ENCODE measurements at regions not wholly inside any gene's neighbourhood (a gene's known extent, or its start where the extent isn't known, plus 50 kb on each side); places are given as distances from the start of the nearest gene placed in this dataset.

GRCh38 chr18:66727991-66728390, 124.1 kb upstream of the CDH19 start:
- Histone ChIP-seq H3K4me3 (no peak overlapping the region), H3K4me1 (ENCODE audit: control insufficient read depth in 5 of 5, insufficient read depth in 5 of 5, low read length in 5 of 5) (peaks cover 0 to 1% (median 0%) of the 10 kb centered on the region in 5 donors), H3K27ac (ENCODE audit: low read depth in 1 of 2, low read length in 1 of 2) (no peak overlapping the region), H3K9ac (ENCODE audit: insufficient read depth in 1 of 2, low read length in 2 of 2) (no peak overlapping the region), H3K9me3 (ENCODE audit: control insufficient read depth in 4 of 4, insufficient read depth in 3 of 4, low read length in 3 of 4) (no peaks in the 10 kb centered on the region), H3K36me3 (ENCODE audit: control insufficient read depth in 4 of 4, insufficient read depth in 4 of 4, low read length in 4 of 4) (no peaks in the 10 kb centered on the region), H3K27me3 (ENCODE audit: control insufficient read depth in 3 of 3, insufficient read depth in 3 of 3, low read length in 2 of 3) (no peaks in the 10 kb centered on the region)
- WGBS, 2 donors = 91 to 92% methylated on average over 1 of the region's 1 CpG
- no peak for TF ChIP-seq CTCF (IDR thresholded peaks at IDR 0.05; ENCODE audit: control extremely low read depth, extremely low read depth)
- ATAC-seq (ENCODE audit: insufficient read depth, low FRiP score) (no peak), DNase-seq (no peak)

- Histone ChIP-seq H3K9ac (ENCODE audit: insufficient read depth in 1 of 2, low read length in 2 of 2) (no peak overlapping the region), H3K4me3 (no peak overlapping the region), H3K9me3 (ENCODE audit: control insufficient read depth in 4 of 4, insufficient read depth in 3 of 4, low read length in 3 of 4) (no peaks in the 10 kb centered on the region), H3K27ac (ENCODE audit: low read depth in 1 of 2, low read length in 1 of 2) (no peak overlapping the region), H3K36me3 (ENCODE audit: control insufficient read depth in 4 of 4, insufficient read depth in 4 of 4, low read length in 4 of 4) (no peaks in the 10 kb centered on the region), H3K4me1 (ENCODE audit: control insufficient read depth in 5 of 5, insufficient read depth in 5 of 5, low read length in 5 of 5) (peaks cover 0 to 1% (median 0%) of the 10 kb centered on the region in 5 donors), H3K27me3 (ENCODE audit: control insufficient read depth in 3 of 3, insufficient read depth in 3 of 3, low read length in 2 of 3) (no peaks in the 10 kb centered on the region)
- peak; percentile 48 to 83 (median 67) for DNase-seq
- TF ChIP-seq CTCF (IDR thresholded peaks at IDR 0.05; ENCODE audit: control extremely low read depth, extremely low read depth) = no peak
- 49 to 66% methylated on average over 5 of the region's 5 CpGs for WGBS, 2 donors
- ATAC-seq (ENCODE audit: insufficient read depth, low FRiP score) = peak; percentile 85
Observed at GRCh38 chr18:66724664-66725356, 120.9 kb upstream of the CDH19 start.

- ATAC-seq (ENCODE audit: insufficient read depth, low FRiP score) (no peak), DNase-seq (no peak)
- WGBS, 2 donors = 42 to 59% methylated on average over 5 of the region's 5 CpGs
- H3K4me1 ChIP-seq (ENCODE audit: control insufficient read depth in 5 of 5, insufficient read depth in 5 of 5, low read length in 5 of 5) = peaks cover 0 to 1% (median 0%) of the 10 kb centered on the region in 5 donors
- H3K9ac ChIP-seq (ENCODE audit: insufficient read depth in 1 of 2, low read length in 2 of 2) = no peak overlapping the region
- no peaks in the 10 kb centered on the region for H3K9me3 ChIP-seq (ENCODE audit: control insufficient read depth in 4 of 4, insufficient read depth in 3 of 4, low read length in 3 of 4)
- no peak for TF ChIP-seq CTCF (IDR thresholded peaks at IDR 0.05; ENCODE audit: control extremely low read depth, extremely low read depth)
- H3K36me3 ChIP-seq (ENCODE audit: control insufficient read depth in 4 of 4, insufficient read depth in 4 of 4, low read length in 4 of 4) = no peaks in the 10 kb centered on the region
- no peaks in the 10 kb centered on the region for H3K27me3 ChIP-seq (ENCODE audit: control insufficient read depth in 3 of 3, insufficient read depth in 3 of 3, low read length in 2 of 3)
- no peak overlapping the region for H3K4me3 ChIP-seq
- no peak overlapping the region for H3K27ac ChIP-seq (ENCODE audit: low read depth in 1 of 2, low read length in 1 of 2)
Observed at GRCh38 chr18:66722671-66723070, 118.8 kb upstream of the CDH19 start.

- H3K9ac ChIP-seq (ENCODE audit: insufficient read depth in 1 of 2, low read length in 2 of 2) = no peak overlapping the region
- no peak for TF ChIP-seq CTCF (IDR thresholded peaks at IDR 0.05; ENCODE audit: control extremely low read depth, extremely low read depth)
- peaks cover 0 to 3% (median 0%) of the 10 kb centered on the region in 4 donors for H3K9me3 ChIP-seq (ENCODE audit: control insufficient read depth in 4 of 4, insufficient read depth in 3 of 4, low read length in 3 of 4)
- ATAC-seq (ENCODE audit: insufficient read depth, low FRiP score) (no peak), DNase-seq (no peak)
- no peaks in the 10 kb centered on the region for H3K36me3 ChIP-seq (ENCODE audit: control insufficient read depth in 4 of 4, insufficient read depth in 4 of 4, low read length in 4 of 4)
- no peak overlapping the region for H3K4me3 ChIP-seq
- H3K27me3 ChIP-seq (ENCODE audit: control insufficient read depth in 3 of 3, insufficient read depth in 3 of 3, low read length in 2 of 3) = no peaks in the 10 kb centered on the region
- 72% methylated on average over 1 of the region's 1 CpG for WGBS, 2 donors
- H3K4me1 ChIP-seq (ENCODE audit: control insufficient read depth in 5 of 5, insufficient read depth in 5 of 5, low read length in 5 of 5) = no peaks in the 10 kb centered on the region
- no peak overlapping the region for H3K27ac ChIP-seq (ENCODE audit: low read depth in 1 of 2, low read length in 1 of 2)
Observed at GRCh38 chr18:66708646-66709045, 104.8 kb upstream of the CDH19 start.
